ENCODE measurements at regions not wholly inside any gene's neighbourhood (a gene's known extent, or its start where the extent isn't known, plus 50 kb on each side); places are given as distances from the start of the nearest gene placed in this dataset.
"Not testable (repeated sequence)": the region's sequence is repeated elsewhere in the genome, so short reads cannot be mapped to it uniquely, and the experiment has no call there.

DNA sequence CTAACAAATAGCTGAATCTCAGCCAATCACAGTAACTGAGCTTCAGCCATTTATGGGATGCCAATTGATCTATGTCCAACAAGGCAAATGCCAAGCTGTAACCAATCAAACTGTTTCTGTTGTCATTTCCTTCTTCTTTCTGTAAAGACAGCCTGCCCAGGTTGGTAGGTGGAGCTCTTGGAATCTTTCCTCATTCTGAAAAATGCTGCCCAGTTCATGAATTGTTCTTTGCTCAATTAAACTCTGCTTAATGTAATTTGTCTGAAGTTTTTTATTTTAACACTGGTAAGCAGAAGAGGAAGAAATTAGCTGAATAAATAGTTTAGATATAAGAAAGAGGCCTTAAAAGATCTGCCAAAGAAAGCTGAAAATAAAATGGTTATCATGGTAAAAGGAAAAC, 1235.6 kb downstream of the EFNA5 start:
- no peaks in the 10 kb centered on the region for H3K9me3 Mint-ChIP-seq (ENCODE audit: unreplicated experiment)
- Histone ChIP-seq H3K36me3 (ENCODE audit: insufficient read depth, low read length) (no peaks in the 10 kb centered on the region), H3K4me1 (ENCODE audit: insufficient read depth, low read length) (no peaks in the 10 kb centered on the region), H3K4me3 (ENCODE audit: insufficient read depth, low read depth, low read length) (no peak overlapping the region), H2AFZ (ENCODE audit: low read depth, low read length) (no peak overlapping the region), H3K9ac (ENCODE audit: low read length) (no peak overlapping the region), H3K79me2 (ENCODE audit: insufficient read depth, low read length) (no peaks in the 10 kb centered on the region), H3K9me3 (ENCODE audit: insufficient read depth, low read depth, low read length) (no peaks in the 10 kb centered on the region), H3K4me2 (ENCODE audit: low read length) (no peak overlapping the region), H3K27ac (ENCODE audit: low read depth, low read length) (no peak overlapping the region), H3K27me3 (ENCODE audit: insufficient read depth, low read length) (no peaks in the 10 kb centered on the region), H4K20me1 (ENCODE audit: insufficient read depth, low read length) (no peaks in the 10 kb centered on the region)
- H3K4me3 Mint-ChIP-seq (ENCODE audit: unreplicated experiment), result no peak overlapping the region
- H3K36me3 Mint-ChIP-seq (ENCODE audit: low read depth, unreplicated experiment), result no peaks in the 10 kb centered on the region
- H3K27me3 Mint-ChIP-seq (ENCODE audit: low read depth, unreplicated experiment), result no peaks in the 10 kb centered on the region
- H3K27ac Mint-ChIP-seq (ENCODE audit: unreplicated experiment), result no peak overlapping the region
- FAIRE-seq, result no peak
- TF ChIP-seq EZH2 (IDR thresholded peaks at IDR 0.05; ENCODE audit: insufficient read depth, low read length) (no peak), CTCF (IDR thresholded peaks at IDR 0.05; ENCODE audit: insufficient read depth, low read depth, low read length) (no peak)
- DNase-seq (ENCODE audit: low read depth), result no peak
- H3K4me1 Mint-ChIP-seq (ENCODE audit: low read depth, unreplicated experiment), result no peaks in the 10 kb centered on the region

DNA sequence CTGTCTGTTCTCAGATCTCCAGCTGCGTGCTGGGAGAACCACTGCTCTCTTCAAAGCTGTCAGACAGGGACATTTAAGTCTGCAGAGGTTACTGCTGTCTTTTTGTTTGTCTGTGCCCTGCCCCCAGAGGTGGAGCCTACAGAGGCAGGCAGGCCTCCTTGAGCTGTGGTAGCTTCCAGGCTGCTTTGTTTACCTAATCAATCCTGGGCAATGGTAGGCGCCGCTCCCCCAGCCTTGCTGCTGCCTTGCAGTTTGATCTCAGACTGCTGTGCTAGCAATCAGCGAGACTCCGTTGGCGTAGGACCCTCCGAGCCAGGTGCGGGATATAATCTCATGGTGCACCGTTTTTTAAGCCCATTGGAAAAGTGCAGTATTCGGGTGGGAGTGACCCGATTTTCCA, 1240.0 kb downstream of the EFNA5 start:
- not testable (repeated sequence) for H3K4me1 Mint-ChIP-seq (ENCODE audit: low read depth, unreplicated experiment); H3K79me2 ChIP-seq (ENCODE audit: insufficient read depth, low read length); H3K4me2 ChIP-seq (ENCODE audit: low read length); H3K4me1 ChIP-seq (ENCODE audit: insufficient read depth, low read length); H3K4me3 Mint-ChIP-seq (ENCODE audit: unreplicated experiment); H4K20me1 ChIP-seq (ENCODE audit: insufficient read depth, low read length); H3K27ac ChIP-seq (ENCODE audit: low read depth, low read length); FAIRE-seq; H3K9me3 ChIP-seq (ENCODE audit: insufficient read depth, low read depth, low read length); H3K36me3 Mint-ChIP-seq (ENCODE audit: low read depth, unreplicated experiment); H3K27me3 ChIP-seq (ENCODE audit: insufficient read depth, low read length); H2AFZ ChIP-seq (ENCODE audit: low read depth, low read length); H3K27me3 Mint-ChIP-seq (ENCODE audit: low read depth, unreplicated experiment); H3K36me3 ChIP-seq (ENCODE audit: insufficient read depth, low read length); H3K9ac ChIP-seq (ENCODE audit: low read length); H3K27ac Mint-ChIP-seq (ENCODE audit: unreplicated experiment); H3K9me3 Mint-ChIP-seq (ENCODE audit: unreplicated experiment); H3K4me3 ChIP-seq (ENCODE audit: insufficient read depth, low read depth, low read length); DNase-seq (ENCODE audit: low read depth)

DNA sequence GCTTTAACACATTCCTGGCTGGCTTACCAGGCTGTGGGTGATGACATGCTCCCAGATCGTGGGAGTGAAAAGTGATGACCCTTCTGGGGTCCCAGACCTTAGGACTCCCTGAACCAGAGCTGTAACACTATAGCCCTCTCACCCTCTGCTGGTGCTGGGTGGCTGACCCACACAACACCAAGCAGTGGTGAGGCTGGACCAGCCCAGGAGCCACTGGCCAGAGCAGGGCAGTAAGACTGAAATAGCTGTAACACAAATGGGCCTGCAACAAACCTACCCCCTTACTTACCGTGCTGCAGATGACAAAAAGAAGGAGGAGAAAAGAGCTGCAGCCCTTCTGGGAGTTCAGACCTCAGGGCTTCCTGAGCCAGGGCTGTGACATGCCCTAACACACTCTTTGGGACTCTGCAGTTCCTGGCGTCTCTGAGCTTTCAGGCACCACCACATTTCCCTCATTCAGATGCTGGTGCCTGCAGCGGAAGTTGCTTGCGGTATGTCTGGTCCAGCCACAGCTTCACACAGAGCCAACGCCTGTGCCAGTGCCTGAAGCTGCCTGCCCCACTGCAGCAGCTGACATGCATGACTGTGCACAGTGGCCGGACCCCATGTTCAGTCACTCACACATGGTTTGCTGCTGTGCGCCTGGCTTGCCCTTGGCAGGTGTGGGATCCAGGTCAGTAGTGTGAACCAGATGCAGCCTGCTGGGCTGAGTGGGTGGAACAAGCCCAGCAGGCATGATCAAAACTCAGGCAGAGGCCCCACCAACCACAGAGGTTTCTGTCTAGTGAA, 1247.4 kb downstream of the EFNA5 start:
- H3K36me3 Mint-ChIP-seq (ENCODE audit: low read depth, unreplicated experiment), result no peaks in the 10 kb centered on the region
- no peaks in the 10 kb centered on the region for H3K9me3 Mint-ChIP-seq (ENCODE audit: unreplicated experiment)
- Histone ChIP-seq H3K9me3 (ENCODE audit: insufficient read depth, low read depth, low read length) (peaks cover 9% of the 10 kb centered on the region), H3K36me3 (ENCODE audit: insufficient read depth, low read length) (no peaks in the 10 kb centered on the region), H3K4me3 (ENCODE audit: insufficient read depth, low read depth, low read length) (no peak overlapping the region), H3K27ac (ENCODE audit: low read depth, low read length) (no peak overlapping the region), H4K20me1 (ENCODE audit: insufficient read depth, low read length) (no peaks in the 10 kb centered on the region), H3K27me3 (ENCODE audit: insufficient read depth, low read length) (no peaks in the 10 kb centered on the region), H3K9ac (ENCODE audit: low read length) (no peak overlapping the region), H2AFZ (ENCODE audit: low read depth, low read length) (no peak overlapping the region), H3K79me2 (ENCODE audit: insufficient read depth, low read length) (no peaks in the 10 kb centered on the region), H3K4me2 (ENCODE audit: low read length) (no peak overlapping the region), H3K4me1 (ENCODE audit: insufficient read depth, low read length) (peaks cover 6% of the 10 kb centered on the region)
- TF ChIP-seq CTCF (IDR thresholded peaks at IDR 0.05; ENCODE audit: insufficient read depth, low read depth, low read length), result no peak
- TF ChIP-seq EZH2 (IDR thresholded peaks at IDR 0.05; ENCODE audit: insufficient read depth, low read length), result no peak
- DNase-seq (ENCODE audit: low read depth) (no peak), FAIRE-seq (no peak)
- no peak overlapping the region for H3K27ac Mint-ChIP-seq (ENCODE audit: unreplicated experiment)
- no peaks in the 10 kb centered on the region for H3K27me3 Mint-ChIP-seq (ENCODE audit: low read depth, unreplicated experiment)
- no peaks in the 10 kb centered on the region for H3K4me1 Mint-ChIP-seq (ENCODE audit: low read depth, unreplicated experiment)
- H3K4me3 Mint-ChIP-seq (ENCODE audit: unreplicated experiment), result no peak overlapping the region

All from astrocyte (in vitro differentiated cells and primary cell).